Motor neuron (in vitro differentiated cells): ENCODE measurements at regions not wholly inside any gene's neighbourhood (a gene's known extent, or its start where the extent isn't known, plus 50 kb on each side); places are given as distances from the start of the nearest gene placed in this dataset.

Experiments
- ATAC-seq, 8 experiments: fragments of 200-7000 bp; cut with Tn5 transposase; replicated peaks in 6 of 8; 2 replicates each; pipeline ENCODE4 v1.8.0; 2021; ENCODE audit warnings: mild to moderate bottlenecking in 8 of 8, moderate library complexity in 8 of 8
- H3K27ac ChIP-seq, 2 donors: fragments of 250-450 bp; sonication (Bioruptor Pico); 2 replicates each; pipeline ENCODE4 v1.9.0; 2021; ENCODE audit warnings: antibody characterized with exemption in 2 of 2, mild to moderate bottlenecking in 2 of 2, moderate library complexity in 1 of 2
- H3K4me1 ChIP-seq, 2 donors: fragments of 250-450 bp; sonication (Bioruptor Pico); replicated peaks in 1 of 2; 2 replicates each; pipeline ENCODE4 v1.6.1; 2021; ENCODE audit warnings: antibody characterized with exemption in 2 of 2, mild to moderate bottlenecking in 2 of 2, moderate library complexity in 1 of 2
- H3K4me3 ChIP-seq, 5 donors: fragments of 250-450 bp; sonication (Bioruptor Pico); 2 replicates each; pipeline ENCODE4 v1.9.0; 2021; ENCODE audit warnings: antibody characterized with exemption in 5 of 5, mild to moderate bottlenecking in 5 of 5, moderate library complexity in 4 of 5
- WGBS, 10 experiments: fragments of 450-650 bp; shearing (Covaris generic); methylation state at CpG; one replicate each; pipeline ENCODE4 v1.0.0; 2022; 5-methylcytosine and 5-hydroxymethylcytosine counted together
- in situ Hi-C, 9 experiments: fragments of 400-800 bp; cut with MboI; loops; one replicate each; pipeline ENCODE4 v1.15.0; 2021; ENCODE audit warnings: low sequenced_read_pairs in 9 of 9, low pct_unique_long_range_greater_than_20kb in 2 of 9; ENCODE audit not compliant: unreplicated experiment in 9 of 9

DNA sequence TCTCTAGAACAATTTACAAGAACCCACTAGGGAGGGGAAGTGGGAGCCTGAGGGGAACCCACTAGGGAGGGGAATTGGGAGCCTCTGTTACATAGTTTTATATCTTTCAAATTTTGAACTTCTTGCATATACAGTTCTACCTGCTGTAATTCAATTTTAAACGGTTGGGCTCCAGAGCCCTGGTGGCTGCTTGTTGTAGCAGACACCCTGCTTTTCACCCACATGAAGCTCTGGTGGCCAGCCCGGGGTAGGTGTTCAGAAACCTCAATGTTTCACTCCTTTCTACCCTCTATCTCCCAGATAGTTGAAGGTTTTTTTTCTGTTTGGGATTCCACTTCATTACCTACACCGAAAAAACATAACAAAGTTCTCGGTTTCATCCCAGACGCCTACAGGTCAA, 124.4 kb downstream of the TMEM174 start:
- in situ Hi-C loops, result no loop called here
- H3K4me1 ChIP-seq, result peaks cover 4 to 11% of the 10 kb centered on the region in 2 donors

DNA sequence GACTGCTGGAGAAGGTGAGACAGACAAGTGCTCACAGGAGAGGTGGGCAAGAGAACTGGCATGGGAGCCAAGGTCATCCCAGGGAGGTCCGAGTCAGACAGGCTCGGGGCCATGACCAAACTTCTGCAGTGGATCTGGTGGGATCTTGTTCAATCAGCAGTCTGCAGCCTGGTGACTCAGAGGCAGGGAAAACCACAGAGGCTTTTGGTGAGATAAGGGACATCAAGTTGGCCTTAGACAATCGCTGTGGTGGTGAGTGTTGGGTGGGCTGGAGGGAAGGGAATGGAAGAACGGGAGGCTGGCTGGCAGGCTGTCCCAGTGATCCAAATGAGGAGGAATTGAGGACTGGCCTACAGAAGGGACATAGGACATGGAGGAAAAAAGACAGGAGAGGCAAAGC, 123.8 kb downstream of the TMEM174 start:
- H3K4me1 ChIP-seq, result peaks cover 4 to 11% of the 10 kb centered on the region in 2 donors
- ATAC-seq, result no peak
- in situ Hi-C loops, result no loop called here

More for the DNA sequence above, 124.4 kb downstream of the TMEM174 start:
- Histone ChIP-seq H3K27ac (no peak overlapping the region), H3K4me3 (no peak overlapping the region)
- ATAC-seq, result no peak
- 41 to 100% (median 60%) methylated on average over 1 to 5 of the region's 5 CpGs; no CpG with 5 or more reads in 1 of the 10 experiments for WGBS, 10 experiments

DNA sequence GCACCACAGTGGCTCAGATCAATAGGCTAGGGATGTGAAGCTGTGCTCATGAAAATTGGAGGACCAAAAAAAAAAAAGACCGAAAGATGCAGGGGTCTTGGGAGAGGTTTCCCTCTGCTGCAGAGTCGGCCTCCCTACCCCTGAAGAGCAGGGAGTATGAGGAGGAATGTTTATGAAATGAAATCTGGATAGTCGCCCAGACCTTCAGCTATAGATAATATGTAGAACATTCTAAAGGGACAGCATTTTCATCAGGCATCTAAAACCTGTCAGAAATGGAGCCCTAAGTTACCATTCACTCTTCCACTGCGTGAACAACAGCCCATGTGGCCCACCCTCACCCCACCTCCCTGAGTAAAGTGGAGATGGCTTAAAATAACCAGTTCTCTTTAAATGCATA, 122.9 kb downstream of the TMEM174 start:
- Histone ChIP-seq H3K27ac (no peak overlapping the region), H3K4me1 (peaks cover 4 to 9% of the 10 kb centered on the region in 2 donors), H3K4me3 (no peak overlapping the region)
- in situ Hi-C loops, result no loop called here
- 40 to 100% (median 67%) methylated on average over 1 to 4 of the region's 4 CpGs; no CpG with 5 or more reads in 1 of the 10 experiments for WGBS, 10 experiments
- ATAC-seq, result no peak

More for the DNA sequence above, 123.8 kb downstream of the TMEM174 start:
- WGBS, 10 experiments, result 0 to 100% (median 50%) methylated on average over 1 to 4 of the region's 4 CpGs; no CpG with 5 or more reads in 2 of the 10 experiments
- no peak overlapping the region for H3K27ac ChIP-seq
- H3K4me3 ChIP-seq, result no peak overlapping the region

DNA sequence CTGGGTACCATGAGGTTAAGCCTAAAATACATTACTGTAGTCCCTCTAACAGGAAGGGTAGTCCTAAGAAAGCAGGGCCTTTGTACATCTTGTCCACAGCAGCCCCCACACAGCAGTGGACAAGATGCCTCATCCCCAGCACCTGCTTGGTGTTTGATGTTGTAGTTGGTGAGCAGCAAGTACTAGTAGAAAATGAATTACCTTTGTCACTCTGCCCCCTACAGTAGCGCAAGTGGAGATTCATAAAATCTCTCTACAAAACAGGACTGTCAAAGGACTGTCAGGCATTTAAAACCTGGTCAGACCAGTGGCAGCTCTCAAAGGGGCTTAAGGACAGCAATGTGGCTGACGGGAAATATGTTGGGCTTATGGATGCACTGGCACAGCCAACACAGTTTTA, 122.5 kb downstream of the TMEM174 start:
- peaks cover 4% of the 10 kb centered on the region in 2 donors for H3K4me1 ChIP-seq
- H3K4me3 ChIP-seq, result no peak overlapping the region
- H3K27ac ChIP-seq, result no peak overlapping the region
- 75 to 100% (median 85%) methylated on average over 1 to 2 of the region's 2 CpGs; no CpG with 5 or more reads in 4 of the 10 experiments for WGBS, 10 experiments
- in situ Hi-C loops, result no loop called here
- ATAC-seq, result no peak

GRCh38 chr5:73292816-73293459, 119.9 kb downstream of the TMEM174 start:
- Histone ChIP-seq H3K27ac (no peak overlapping the region), H3K4me1 (no peaks in the 10 kb centered on the region), H3K4me3 (no peak overlapping the region)
- in situ Hi-C loops, result no loop called here
- ATAC-seq, result no peak
- 45 to 100% (median 73%) methylated on average over 1 to 7 of the region's 7 CpGs for WGBS, 10 experiments

- H3K27ac ChIP-seq, result no peak overlapping the region
- 39 to 100% (median 71%) methylated on average over 2 to 7 of the region's 7 CpGs for WGBS, 10 experiments
- H3K4me1 ChIP-seq, result no peaks in the 10 kb centered on the region
- in situ Hi-C loops, result no loop called here
- no peak overlapping the region for H3K4me3 ChIP-seq
- ATAC-seq, result no peak
Measured at GRCh38 chr5:73291873-73292272, 118.9 kb downstream of the TMEM174 start.

DNA sequence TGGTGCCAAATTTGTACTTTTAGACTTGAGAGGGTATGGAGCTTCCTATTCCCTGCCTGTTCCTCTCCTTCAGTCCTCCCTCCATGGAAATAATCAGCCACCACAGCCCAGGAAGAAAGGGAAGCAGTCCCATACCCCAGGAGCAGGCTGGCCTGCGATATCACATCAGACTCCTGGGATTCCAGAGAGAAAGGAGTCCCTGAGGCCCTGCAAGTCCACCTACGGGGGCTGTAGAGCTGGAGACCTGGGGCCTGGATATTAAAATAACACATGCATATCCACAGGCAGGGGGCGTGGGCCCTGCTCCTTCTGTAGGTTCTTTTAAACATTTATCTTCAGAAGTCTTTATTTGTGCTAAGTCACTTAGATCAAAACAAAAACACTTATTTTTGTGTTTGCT, 117.2 kb downstream of the TMEM174 start:
- no peak for ATAC-seq
- in situ Hi-C loops, result no loop called here
- no peak overlapping the region for H3K4me3 ChIP-seq
- H3K4me1 ChIP-seq, result no peaks in the 10 kb centered on the region
- H3K27ac ChIP-seq, result no peak overlapping the region
- WGBS, 10 experiments, result 60 to 100% (median 82%) methylated on average over 1 to 2 of the region's 3 CpGs; no CpG with 5 or more reads in 2 of the 10 experiments

- ATAC-seq, result no peak
- WGBS, 10 experiments, result 61 to 100% (median 67%) methylated on average over 1 to 5 of the region's 6 CpGs; no CpG with 5 or more reads in 2 of the 10 experiments
- Histone ChIP-seq H3K4me3 (no peak overlapping the region), H3K4me1 (peaks cover 0 to 3% of the 10 kb centered on the region in 2 donors), H3K27ac (no peak overlapping the region)
- in situ Hi-C loops, result no loop called here
Measured at GRCh38 chr5:73288803-73289720, 116.1 kb downstream of the TMEM174 start.

GRCh38 chr5:73286896-73287295, 113.9 kb downstream of the TMEM174 start:
- H3K27ac ChIP-seq, result no peak overlapping the region
- in situ Hi-C loops, result no loop called here
- no peak overlapping the region for H3K4me3 ChIP-seq
- no peak for ATAC-seq
- 13 to 100% (median 93%) methylated on average over 1 of the region's 1 CpG; no CpG with 5 or more reads in 3 of the 10 experiments for WGBS, 10 experiments
- H3K4me1 ChIP-seq, result peaks cover 8 to 9% of the 10 kb centered on the region in 2 donors

- Histone ChIP-seq H3K4me3 (no peak overlapping the region), H3K4me1 (peaks cover 14 to 22% of the 10 kb centered on the region in 2 donors), H3K27ac (no peak overlapping the region)
- ATAC-seq, result peak in 1 of 8 experiments; percentile 35
- in situ Hi-C loops, result no loop called here
- WGBS, 10 experiments, result 43 to 87% (median 71%) methylated on average over 1 to 3 of the region's 3 CpGs; no CpG with 5 or more reads in 4 of the 10 experiments
Measured at GRCh38 chr5:73284985-73285384, 112.0 kb downstream of the TMEM174 start.

DNA sequence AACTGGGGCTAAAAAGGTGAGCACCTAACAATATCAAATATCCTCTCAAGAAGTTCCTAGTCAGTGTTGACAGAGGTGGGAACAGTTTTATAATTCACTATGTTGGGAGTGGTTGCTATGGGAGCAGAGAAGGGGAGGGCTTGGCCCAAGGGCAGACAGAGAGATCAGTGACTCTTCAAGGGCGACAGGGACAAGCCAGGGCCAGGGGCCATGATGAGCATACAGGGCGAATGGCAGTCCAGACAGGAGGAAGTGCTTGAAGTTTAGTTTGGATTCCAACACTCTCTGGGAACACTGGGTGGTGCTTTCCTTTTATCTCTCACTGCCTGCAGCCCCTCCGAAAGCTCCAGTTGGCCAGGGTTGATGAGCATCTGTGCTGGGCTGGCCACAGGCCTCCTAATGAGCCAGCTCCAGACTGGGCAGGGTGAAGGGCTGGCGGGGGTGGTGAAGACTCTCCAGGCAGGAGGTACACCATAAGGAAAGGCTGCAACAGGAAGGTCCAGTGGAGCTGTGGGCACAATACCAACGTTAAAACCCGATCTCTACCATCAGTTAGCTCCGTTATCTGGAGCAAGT, 111.3 kb downstream of the TMEM174 start:
- Histone ChIP-seq H3K4me1 (peaks cover 14 to 22% of the 10 kb centered on the region in 2 donors), H3K4me3 (no peak overlapping the region), H3K27ac (no peak overlapping the region)
- in situ Hi-C loops, result no loop called here
- 33 to 61% (median 50%) methylated on average over 1 to 4 of the region's 7 CpGs; no CpG with 5 or more reads in 6 of the 10 experiments for WGBS, 10 experiments
- peak in 1 of 8 experiments; percentile 18 for ATAC-seq

DNA sequence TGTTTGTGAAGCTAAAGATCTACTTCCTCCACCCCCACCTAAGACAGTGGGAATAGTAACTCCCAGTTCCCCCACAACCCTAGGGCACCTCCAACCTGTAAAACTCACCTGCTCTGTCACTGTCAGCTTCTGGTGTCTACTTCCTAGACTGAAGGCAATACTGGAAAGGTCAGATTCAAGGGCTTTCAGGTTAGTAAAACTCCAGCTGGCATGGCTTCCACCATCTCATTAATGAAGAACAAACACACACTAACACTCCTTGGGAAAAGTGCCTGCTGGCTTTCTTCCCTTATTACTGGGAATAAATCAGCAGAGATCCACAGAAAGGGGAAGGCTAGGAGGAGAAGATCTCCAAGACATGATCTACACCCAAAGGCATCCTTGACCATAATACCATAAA, 109.9 kb downstream of the TMEM174 start:
- no peak for ATAC-seq
- Histone ChIP-seq H3K4me1 (peaks cover 14 to 22% of the 10 kb centered on the region in 2 donors), H3K4me3 (no peak overlapping the region), H3K27ac (no peak overlapping the region)
- in situ Hi-C loops, result no loop called here

DNA sequence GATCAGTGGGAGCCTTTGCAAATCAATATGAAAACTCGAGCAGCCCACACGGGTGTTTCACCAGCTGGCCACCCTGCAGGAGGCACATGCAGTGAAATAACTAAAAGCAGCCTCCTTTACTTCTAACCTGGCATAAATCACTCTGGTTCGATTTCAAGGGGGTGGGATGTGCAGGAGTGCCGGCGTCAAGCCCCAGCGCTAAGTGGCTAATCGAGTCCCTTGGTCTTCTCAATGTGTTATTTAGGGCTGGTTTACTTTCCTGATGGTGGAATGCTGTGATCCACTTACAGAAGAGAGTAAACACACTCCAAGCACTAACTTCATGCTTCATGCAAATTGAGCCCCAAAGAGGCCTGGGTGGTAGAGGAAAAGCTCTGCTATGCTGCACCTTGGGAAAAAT, 109.4 kb downstream of the TMEM174 start:
- peaks cover 14 to 22% of the 10 kb centered on the region in 2 donors for H3K4me1 ChIP-seq
- no peak overlapping the region for H3K27ac ChIP-seq
- no peak overlapping the region for H3K4me3 ChIP-seq
- in situ Hi-C loops, result no loop called here
- peak in 1 of 8 experiments; percentile 24 for ATAC-seq
- WGBS, 10 experiments, result 0 to 62% (median 9%) methylated on average over 1 to 5 of the region's 7 CpGs; no CpG with 5 or more reads in 3 of the 10 experiments
